WTC11 (cell line): ENCODE measurements at regions not wholly inside any gene's neighbourhood (a gene's known extent, or its start where the extent isn't known, plus 50 kb on each side); places are given as distances from the start of the nearest gene placed in this dataset.

Experiments used
- ATAC-seq: fragments of 200-7000 bp; cut with Tn5 transposase; 2 replicates; pipeline ENCODE4 v1.10.0; 2021; ENCODE audit warnings: mild to moderate bottlenecking, moderate library complexity
- CTCF ChIA-PET: fragments of 300-600 bp; sonication (Branson Sonifier 250); formaldehyde crosslinking; loops from one replicate; lab custom pipeline; 2021; ENCODE audit warnings: antibody characterized with exemption; lab: Charles Lee
- POLR2A ChIA-PET: fragments of 350-600 bp; sonication (Branson Sonifier 250); formaldehyde crosslinking; loops from one replicate; lab custom pipeline; 2021; ENCODE audit warnings: antibody characterized with exemption; lab: Charles Lee
- DNase-seq: peaks from one replicate; pipeline ENCODE4 v3.0.0; 2021; ENCODE audit warnings: low spot score
- H3K27ac Mint-ChIP-seq: 2 replicates; pipeline ENCODE4 v1.8.0; 2021; ENCODE audit warnings: mixed read lengths
- H3K27me3 Mint-ChIP-seq: 2 replicates; pipeline ENCODE4 v1.8.0; 2021; ENCODE audit warnings: low read depth, mild to moderate bottlenecking, moderate library complexity, mixed read lengths
- H3K36me3 Mint-ChIP-seq: 2 replicates; pipeline ENCODE4 v1.8.0; 2021; ENCODE audit warnings: mixed read lengths
- H3K4me1 Mint-ChIP-seq: 2 replicates; pipeline ENCODE4 v1.8.0; 2022; ENCODE audit warnings: mixed read lengths
- H3K4me3 Mint-ChIP-seq: 2 replicates; pipeline ENCODE4 v1.8.0; 2021; ENCODE audit warnings: mild to moderate bottlenecking, moderate library complexity, mixed read lengths
- H3K9me3 Mint-ChIP-seq: 2 replicates; pipeline ENCODE4 v1.8.0; 2021; ENCODE audit warnings: mixed read lengths
- ATF1 ChIP-seq: sonication (generic); formaldehyde crosslinking; IDR thresholded peaks from 2 replicates; pipeline ENCODE4 v1.8.1; 2023; ENCODE audit warnings: mild to moderate bottlenecking, moderate library complexity, missing genetic modification reagents
- CREB1 ChIP-seq: sonication (generic); formaldehyde crosslinking; IDR thresholded peaks from 2 replicates; pipeline ENCODE4 v1.8.0; 2023; ENCODE audit warnings: mild to moderate bottlenecking, missing genetic modification reagents
- E2F5 ChIP-seq: sonication (generic); formaldehyde crosslinking; IDR thresholded peaks from 2 replicates; pipeline ENCODE4 v1.8.1; 2022; ENCODE audit warnings: mild to moderate bottlenecking, moderate library complexity, missing genetic modification reagents
- MLX ChIP-seq: sonication (generic); formaldehyde crosslinking; IDR thresholded peaks from 2 replicates; pipeline ENCODE4 v1.8.1; 2023; ENCODE audit warnings: mild to moderate bottlenecking, missing genetic modification reagents, moderate library complexity
- MXD4 ChIP-seq: fragments of 250-450 bp; sonication (Bioruptor Pico); IDR thresholded peaks from 2 replicates; pipeline ENCODE4 v1.8.0; 2021; ENCODE audit warnings: mild to moderate bottlenecking, moderate library complexity, borderline replicate concordance
- NR3C1 ChIP-seq: sonication (generic); formaldehyde crosslinking; conservative IDR thresholded peaks from 2 replicates; pipeline ENCODE4 v1.8.1; 2023; ENCODE audit warnings: low read depth, mild to moderate bottlenecking, missing genetic modification reagents
- PRRX2 ChIP-seq: fragments of 250-450 bp; sonication (Bioruptor Pico); IDR thresholded peaks from 2 replicates; pipeline ENCODE4 v1.8.0; 2021; ENCODE audit warnings: mild to moderate bottlenecking
- RELA ChIP-seq: sonication (generic); formaldehyde crosslinking; IDR thresholded peaks from 2 replicates; pipeline ENCODE4 v1.8.1; 2022; ENCODE audit warnings: missing genetic modification reagents, mild to moderate bottlenecking, borderline replicate concordance
- TCF7 ChIP-seq: sonication (generic); formaldehyde crosslinking; IDR thresholded peaks from 2 replicates; pipeline ENCODE4 v1.8.0; 2022; ENCODE audit warnings: mild to moderate bottlenecking, low read depth, missing genetic modification reagents, moderate library complexity
- TEAD4 ChIP-seq: sonication (generic); formaldehyde crosslinking; IDR thresholded peaks from 2 replicates; pipeline ENCODE4 v1.8.0; 2022; ENCODE audit warnings: mild to moderate bottlenecking, missing genetic modification reagents
- USF1 ChIP-seq: sonication (generic); formaldehyde crosslinking; IDR thresholded peaks from 2 replicates; pipeline ENCODE4 v1.8.0; 2022; ENCODE audit warnings: mild to moderate bottlenecking, missing genetic modification reagents
- ZNF138 ChIP-seq: sonication (generic); formaldehyde crosslinking; conservative IDR thresholded peaks from 2 replicates; pipeline ENCODE4 v1.8.1; 2022; ENCODE audit warnings: mild to moderate bottlenecking, moderate library complexity, missing genetic modification reagents
- ZNF281 ChIP-seq: sonication (generic); formaldehyde crosslinking; IDR thresholded peaks from 2 replicates; pipeline ENCODE4 v1.8.0; 2023; ENCODE audit warnings: mild to moderate bottlenecking, missing genetic modification reagents
- TF ChIP-seq, protein P1 (sequence below): fragments of 250-450 bp; sonication (Bioruptor Pico); IDR thresholded peaks from 2 replicates; pipeline ENCODE4 v1.9.0; 2021; ENCODE audit warnings: moderate library complexity, mild to moderate bottlenecking, inconsistent platforms, borderline replicate concordance
- TF ChIP-seq, protein P2 (sequence below): sonication (generic); formaldehyde crosslinking; IDR thresholded peaks from 2 replicates; pipeline ENCODE4 v1.8.1; 2023; ENCODE audit warnings: mild to moderate bottlenecking, moderate library complexity, missing genetic modification reagents
- TF ChIP-seq, protein P3 (sequence below): sonication (generic); formaldehyde crosslinking; IDR thresholded peaks from 2 replicates; pipeline ENCODE4 v1.8.1; 2023; ENCODE audit warnings: mild to moderate bottlenecking, missing genetic modification reagents
- TF ChIP-seq, protein P4 (sequence below): sonication (generic); formaldehyde crosslinking; IDR thresholded peaks from 2 replicates; pipeline ENCODE4 v1.8.1; 2022; ENCODE audit warnings: missing genetic modification reagents, borderline replicate concordance
- TF ChIP-seq, protein P5 (sequence below): sonication (generic); formaldehyde crosslinking; IDR thresholded peaks from 2 replicates; pipeline ENCODE4 v1.8.1; 2022; ENCODE audit warnings: mild to moderate bottlenecking, missing genetic modification reagents, moderate library complexity, borderline replicate concordance

DNA sequence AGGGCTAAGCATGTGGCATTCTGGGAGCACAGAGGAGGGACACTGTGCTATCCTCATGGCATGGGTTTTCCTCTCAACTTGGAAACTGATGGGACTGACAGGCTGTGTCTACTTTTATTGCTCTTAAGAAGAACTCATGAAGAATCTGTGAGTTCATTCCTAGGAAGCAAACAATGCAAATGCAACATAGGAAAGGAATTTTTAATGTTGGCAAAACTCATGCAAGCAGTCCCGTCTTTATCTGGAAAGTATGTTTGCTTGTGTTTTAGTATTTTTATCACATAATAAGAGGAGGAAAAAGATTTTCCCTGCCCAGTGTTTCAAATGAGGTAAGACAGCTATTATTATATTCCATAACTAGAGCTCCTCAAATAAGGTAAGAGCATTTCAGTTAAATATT, 89.7 kb downstream of the TRIM42 start (continued):
- no peak for TF ChIP-seq E2F5
- TF ChIP-seq RELA: no peak
- TF ChIP-seq CREB1 (CRISPR knock-in tag): no peak
- TF ChIP-seq TCF7 (CRISPR knock-in tag): no peak
- TF ChIP-seq PRRX2 (CRISPR knock-in tag): no peak
- no peak for TF ChIP-seq ATF1 (CRISPR knock-in tag)
- no peak for TF ChIP-seq ZNF281 (CRISPR knock-in tag)

- no peak for TF ChIP-seq MLX
- no peak for TF ChIP-seq TEAD4 (CRISPR knock-in tag)
- TF ChIP-seq, protein P1, sequence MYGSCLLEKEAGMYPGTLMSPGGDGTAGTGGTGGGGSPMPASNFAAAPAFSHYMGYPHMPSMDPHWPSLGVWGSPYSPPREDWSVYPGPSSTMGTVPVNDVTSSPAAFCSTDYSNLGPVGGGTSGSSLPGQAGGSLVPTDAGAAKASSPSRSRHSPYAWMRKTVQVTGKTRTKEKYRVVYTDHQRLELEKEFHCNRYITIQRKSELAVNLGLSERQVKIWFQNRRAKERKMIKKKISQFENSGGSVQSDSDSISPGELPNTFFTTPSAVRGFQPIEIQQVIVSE (CRISPR knock-in tag): no peak
- CTCF ChIA-PET: no interaction called here
- no peaks in the 10 kb centered on the region for H3K27me3 Mint-ChIP-seq
- H3K9me3 Mint-ChIP-seq: peaks cover 13% of the 10 kb centered on the region
- H3K4me3 Mint-ChIP-seq: no peak overlapping the region
- H3K36me3 Mint-ChIP-seq: no peaks in the 10 kb centered on the region
- DNase-seq: no peak
- POLR2A ChIA-PET: no interaction called here
- H3K27ac Mint-ChIP-seq: no peak overlapping the region
- no peak for ATAC-seq
- H3K4me1 Mint-ChIP-seq: peaks cover 8% of the 10 kb centered on the region
Measured at GRCh38 chr3:140768941-140769340, 91.1 kb downstream of the TRIM42 start.

DNA sequence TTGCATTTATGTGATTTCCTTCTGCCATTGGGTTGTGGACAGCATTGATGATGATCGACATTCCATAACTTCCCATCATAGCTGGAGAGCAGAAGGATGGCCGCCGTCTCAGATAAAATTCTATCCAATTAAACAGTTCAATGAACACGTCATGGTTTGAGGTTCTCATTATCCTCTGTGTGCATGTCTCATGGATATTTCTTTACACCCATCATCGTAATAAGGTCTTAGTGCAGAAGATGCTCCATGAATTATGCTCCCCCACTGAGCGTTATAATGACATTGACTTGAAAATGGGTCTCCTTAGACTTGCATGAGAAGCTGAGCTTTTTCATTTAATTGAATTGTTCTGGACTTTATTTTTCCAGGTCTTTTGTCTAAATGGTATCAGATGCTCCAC, 92.1 kb downstream of the TRIM42 start:
- Mint-ChIP-seq H3K9me3 (peaks cover 20% of the 10 kb centered on the region), H3K27me3 (no peaks in the 10 kb centered on the region), H3K4me3 (no peak overlapping the region), H3K36me3 (peaks cover 5% of the 10 kb centered on the region), H3K27ac (no peak overlapping the region), H3K4me1 (no peaks in the 10 kb centered on the region)
- no peak for ATAC-seq
- TF ChIP-seq MXD4 (no peak), USF1 (CRISPR knock-in tag) (no peak), ZNF138 (CRISPR knock-in tag) (no peak), NR3C1 (CRISPR knock-in tag) (no peak)
- TF ChIP-seq, protein P2, sequence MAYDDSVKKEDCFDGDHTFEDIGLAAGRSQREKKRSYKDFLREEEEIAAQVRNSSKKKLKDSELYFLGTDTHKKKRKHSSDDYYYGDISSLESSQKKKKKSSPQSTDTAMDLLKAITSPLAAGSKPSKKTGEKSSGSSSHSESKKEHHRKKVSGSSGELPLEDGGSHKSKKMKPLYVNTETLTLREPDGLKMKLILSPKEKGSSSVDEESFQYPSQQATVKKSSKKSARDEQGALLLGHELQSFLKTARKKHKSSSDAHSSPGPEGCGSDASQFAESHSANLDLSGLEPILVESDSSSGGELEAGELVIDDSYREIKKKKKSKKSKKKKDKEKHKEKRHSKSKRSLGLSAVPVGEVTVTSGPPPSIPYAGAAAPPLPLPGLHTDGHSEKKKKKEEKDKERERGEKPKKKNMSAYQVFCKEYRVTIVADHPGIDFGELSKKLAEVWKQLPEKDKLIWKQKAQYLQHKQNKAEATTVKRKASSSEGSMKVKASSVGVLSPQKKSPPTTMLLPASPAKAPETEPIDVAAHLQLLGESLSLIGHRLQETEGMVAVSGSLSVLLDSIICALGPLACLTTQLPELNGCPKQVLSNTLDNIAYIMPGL (CRISPR knock-in tag): no peak
- TF ChIP-seq, protein P3, sequence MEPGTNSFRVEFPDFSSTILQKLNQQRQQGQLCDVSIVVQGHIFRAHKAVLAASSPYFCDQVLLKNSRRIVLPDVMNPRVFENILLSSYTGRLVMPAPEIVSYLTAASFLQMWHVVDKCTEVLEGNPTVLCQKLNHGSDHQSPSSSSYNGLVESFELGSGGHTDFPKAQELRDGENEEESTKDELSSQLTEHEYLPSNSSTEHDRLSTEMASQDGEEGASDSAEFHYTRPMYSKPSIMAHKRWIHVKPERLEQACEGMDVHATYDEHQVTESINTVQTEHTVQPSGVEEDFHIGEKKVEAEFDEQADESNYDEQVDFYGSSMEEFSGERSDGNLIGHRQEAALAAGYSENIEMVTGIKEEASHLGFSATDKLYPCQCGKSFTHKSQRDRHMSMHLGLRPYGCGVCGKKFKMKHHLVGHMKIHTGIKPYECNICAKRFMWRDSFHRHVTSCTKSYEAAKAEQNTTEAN: no peak
- TF ChIP-seq, protein P4, sequence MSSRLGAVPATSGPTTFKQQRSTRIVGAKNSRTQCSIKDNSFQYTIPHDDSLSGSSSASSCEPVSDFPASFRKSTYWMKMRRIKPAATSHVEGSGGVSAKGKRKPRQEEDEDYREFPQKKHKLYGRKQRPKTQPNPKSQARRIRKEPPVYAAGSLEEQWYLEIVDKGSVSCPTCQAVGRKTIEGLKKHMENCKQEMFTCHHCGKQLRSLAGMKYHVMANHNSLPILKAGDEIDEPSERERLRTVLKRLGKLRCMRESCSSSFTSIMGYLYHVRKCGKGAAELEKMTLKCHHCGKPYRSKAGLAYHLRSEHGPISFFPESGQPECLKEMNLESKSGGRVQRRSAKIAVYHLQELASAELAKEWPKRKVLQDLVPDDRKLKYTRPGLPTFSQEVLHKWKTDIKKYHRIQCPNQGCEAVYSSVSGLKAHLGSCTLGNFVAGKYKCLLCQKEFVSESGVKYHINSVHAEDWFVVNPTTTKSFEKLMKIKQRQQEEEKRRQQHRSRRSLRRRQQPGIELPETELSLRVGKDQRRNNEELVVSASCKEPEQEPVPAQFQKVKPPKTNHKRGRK (CRISPR knock-in tag): no peak
- TF ChIP-seq, protein P5, sequence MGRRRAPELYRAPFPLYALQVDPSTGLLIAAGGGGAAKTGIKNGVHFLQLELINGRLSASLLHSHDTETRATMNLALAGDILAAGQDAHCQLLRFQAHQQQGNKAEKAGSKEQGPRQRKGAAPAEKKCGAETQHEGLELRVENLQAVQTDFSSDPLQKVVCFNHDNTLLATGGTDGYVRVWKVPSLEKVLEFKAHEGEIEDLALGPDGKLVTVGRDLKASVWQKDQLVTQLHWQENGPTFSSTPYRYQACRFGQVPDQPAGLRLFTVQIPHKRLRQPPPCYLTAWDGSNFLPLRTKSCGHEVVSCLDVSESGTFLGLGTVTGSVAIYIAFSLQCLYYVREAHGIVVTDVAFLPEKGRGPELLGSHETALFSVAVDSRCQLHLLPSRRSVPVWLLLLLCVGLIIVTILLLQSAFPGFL (CRISPR knock-in tag): no peak
- ChIA-PET POLR2A (no interaction called here), CTCF (no interaction called here)
- DNase-seq: no peak
